GM12878 (cell line): ENCODE measurements at regions not wholly inside any gene's neighbourhood (a gene's known extent, or its start where the extent isn't known, plus 50 kb on each side); places are given as distances from the start of the nearest gene placed in this dataset.

Experiments
- ATAC-seq: fragments of 200-7000 bp; cut with Tn5 transposase; 3 replicates; pipeline ENCODE4 v1.9.1; 2020; ENCODE audit warnings: mild to moderate bottlenecking, moderate library complexity
- BruUV-seq: library from RNA; stranded (reverse); fragments of 400-500 nt; replicated peaks from 2 replicates; lab custom pipeline; 2021; lab: Mats Ljungman, UMichigan
- CTCF ChIA-PET: fragments of 300-600 bp; sonication (Branson Sonifier 250); formaldehyde crosslinking; extraction: SDS; loops from one replicate; lab custom pipeline; 2021; ENCODE audit warnings: inconsistent platforms; lab: Yijun Ruan, JAX
- POLR2A ChIA-PET: fragments of 350-600 bp; formaldehyde crosslinking; extraction: SDS; loops from one replicate; lab custom pipeline; 2021; ENCODE audit warnings: inconsistent platforms; lab: Charles Lee
- RAD21 ChIA-PET: fragments of 300-600 bp; sonication (Branson Sonifier 250); formaldehyde crosslinking; loops from one replicate; lab custom pipeline; 2023; ENCODE audit warnings: antibody characterized with exemption; ENCODE audit not compliant: unreplicated experiment; lab: Charles Lee
- SMC1A ChIA-PET: fragments of 300-600 bp; sonication (Branson Sonifier 250); formaldehyde crosslinking; loops from one replicate; lab custom pipeline; 2023; ENCODE audit not compliant: unreplicated experiment, uncharacterized antibody; lab: Charles Lee
- DNase-seq: peaks from one replicate; pipeline ENCODE4 v3.0.0-alpha.2; 2011; ENCODE audit warnings: low read depth, low spot score
- FAIRE-seq: peaks from 3 replicates; lab custom pipeline; 2011; peaks lifted over from hg19 to GRCh38; lab: Jason Lieb, UNC
- H2AFZ ChIP-seq: 2 replicates; pipeline ENCODE4 v1.6.0; 2011; ENCODE audit warnings: low read depth, low read length, control low read depth; ENCODE audit not compliant: control insufficient read depth
- H3K27ac ChIP-seq: 2 replicates; pipeline ENCODE4 v1.5.1; 2011; ENCODE audit warnings: control low read depth; ENCODE audit not compliant: control insufficient read depth, insufficient read depth
- H3K27me3 ChIP-seq, 2 experiments: replicated peaks in 1 of 2; 2 replicates each; pipeline versions ENCODE4 v1.6.0 to v1.6.1; 2011; ENCODE audit warnings: low read length in 1 of 2; ENCODE audit not compliant: control insufficient read depth in 2 of 2, insufficient read depth in 2 of 2
- H3K36me3 ChIP-seq, 2 experiments: 2 replicates each; pipeline ENCODE4 v1.5.1; 2011; ENCODE audit warnings: low read length in 1 of 2; ENCODE audit not compliant: control insufficient read depth in 2 of 2, insufficient read depth in 2 of 2
- H3K4me1 ChIP-seq: 2 replicates; pipeline ENCODE4 v1.6.1; 2011; ENCODE audit warnings: mild to moderate bottlenecking, low read length, moderate library complexity, mixed read lengths; ENCODE audit not compliant: control insufficient read depth, insufficient read depth
- H3K4me2 ChIP-seq: 2 replicates; pipeline ENCODE4 v1.6.0; 2011; ENCODE audit warnings: control low read depth; ENCODE audit not compliant: control insufficient read depth, insufficient read depth
- H3K4me3 ChIP-seq: fragments of 200-600 bp; sonication (generic); 2 replicates; pipeline ENCODE4 v1.5.1; 2016
- H3K79me2 ChIP-seq: 2 replicates; pipeline ENCODE4 v1.6.0; 2011; ENCODE audit warnings: low read length; ENCODE audit not compliant: control insufficient read depth, insufficient read depth
- H3K9ac ChIP-seq: 2 replicates; pipeline ENCODE4 v1.8.0; 2011; ENCODE audit warnings: low read length, control low read depth, mixed read lengths; ENCODE audit not compliant: control insufficient read depth, insufficient read depth
- H3K9me3 ChIP-seq: replicated peaks from 3 replicates; pipeline ENCODE4 v1.5.1; 2011; ENCODE audit warnings: mild to moderate bottlenecking, low read length; ENCODE audit not compliant: control insufficient read depth, insufficient read depth
- H4K20me1 ChIP-seq: 2 replicates; pipeline ENCODE4 v1.6.0; 2011; ENCODE audit not compliant: control insufficient read depth, insufficient read depth
- BRCA1 ChIP-seq: IDR thresholded peaks from 2 replicates; pipeline ENCODE4 v1.6.1; 2011; ENCODE audit warnings: low read depth, low read length, improper control_type of control experiment
- IKZF2 ChIP-seq, 2 experiments: fragments of 450-650 bp; IDR thresholded peaks; 2 replicates each; pipeline ENCODE4 v1.6.1; 2017; ENCODE audit warnings: mild to moderate bottlenecking in 2 of 2, moderate library complexity in 2 of 2
- PRDM15 ChIP-seq: fragments of 450-650 bp; formaldehyde crosslinking; IDR thresholded peaks from 2 replicates; pipeline ENCODE4 v1.4.0; 2020; ENCODE audit warnings: mild to moderate bottlenecking, moderate library complexity
- SMAD5 ChIP-seq: IDR thresholded peaks from 2 replicates; pipeline ENCODE4 v1.6.1; 2016; ENCODE audit warnings: antibody characterized with exemption, low read depth
- WGBS: methylation state at CpG from one replicate; pipeline ENCODE4 v1.1.6; 2016; ENCODE audit warnings: low lambda C conversion rate; ENCODE audit not compliant: insufficient replicate concordance, insufficient coverage; ENCODE audit errors: missing lambda C conversion rate; 5-methylcytosine and 5-hydroxymethylcytosine counted together
- in situ Hi-C: fragments of 300-500 bp; cut with MboI; formaldehyde crosslinking; loops from 9 replicates; pipeline ENCODE4 v1.14.3; 2018; ENCODE audit warnings: mixed read lengths
- intact Hi-C: fragments of 100-400 bp; cut with micrococcal nuclease; formaldehyde crosslinking; loops from one replicate; pipeline ENCODE4 v1.14.2; 2022; ENCODE audit not compliant: unreplicated experiment

DNA sequence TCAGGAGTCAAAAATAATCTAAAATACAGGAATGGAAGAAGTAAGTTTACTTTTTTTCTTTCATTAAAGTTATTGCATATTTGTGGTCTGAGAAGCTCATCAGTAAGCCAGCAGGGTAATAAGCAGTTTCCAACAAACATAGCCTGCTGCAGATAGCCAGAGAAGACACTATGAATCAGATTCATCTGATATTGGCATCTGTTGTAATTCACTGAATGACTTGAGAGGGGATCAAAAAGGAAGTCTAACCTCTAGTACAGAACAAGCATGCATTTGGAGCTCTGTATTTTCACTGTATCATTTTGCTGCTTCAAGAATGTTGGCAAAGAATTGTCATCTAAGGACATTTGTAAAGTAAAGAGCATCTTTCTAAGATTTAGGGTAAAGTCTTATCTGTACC, 53.8 kb upstream of the UFL1 start:
- H3K27me3 ChIP-seq: no peaks in the 10 kb centered on the region
- H3K9me3 ChIP-seq: no peaks in the 10 kb centered on the region; the same call in 2 of the 3 replicates
- SMC1A ChIA-PET: interaction anchor here (0.6 to 1.0 kb wide), 3 partner anchors 18 to 1067 kb away, joined by 3 to 4 read pairs (median 3); no protein-coding TSS in a partner anchor
- POLR2A ChIA-PET: no interaction called here
- H3K4me1 ChIP-seq: peaks cover 3% of the 10 kb centered on the region
- H3K4me3 ChIP-seq: no peak overlapping the region
- H3K36me3 ChIP-seq: no peaks in the 10 kb centered on the region
- no TSS peak for BruUV-seq
- ATAC-seq (no peak), DNase-seq (no peak), FAIRE-seq (no peak)
- in situ Hi-C loops (no loop called here), intact Hi-C loops (no loop called here)
- TF ChIP-seq SMAD5 (no peak), IKZF2 (IDR thresholded peaks at IDR 0.05) (no peak), BRCA1 (no peak)
- CTCF ChIA-PET: interaction anchor here (0.5 to 1.2 kb wide), 4 partner anchors 75 to 1028 kb away, joined by 3 read pairs; no protein-coding TSS in a partner anchor
- H3K79me2 ChIP-seq: no peaks in the 10 kb centered on the region
- H4K20me1 ChIP-seq: no peaks in the 10 kb centered on the region
- H3K27ac ChIP-seq: no peak overlapping the region
- no peak overlapping the region for H3K4me2 ChIP-seq
- RAD21 ChIA-PET: interaction anchor here (0.9 to 1.0 kb wide), 2 partner anchors 9 to 1091 kb away, joined by 3 to 4 read pairs; no protein-coding TSS in a partner anchor
- H3K9ac ChIP-seq: no peak overlapping the region
- no peak overlapping the region for H2AFZ ChIP-seq

GRCh38 chr6:96468281-96468680, 53.3 kb upstream of the UFL1 start:
- H3K4me1 ChIP-seq: peaks cover 3% of the 10 kb centered on the region
- no peak overlapping the region for H3K4me2 ChIP-seq
- no peaks in the 10 kb centered on the region for H4K20me1 ChIP-seq
- intact Hi-C loops: no loop called here
- CTCF ChIA-PET: interaction anchor here (0.7 to 1.2 kb wide), 3 partner anchors 75 to 524 kb away, joined by 3 read pairs; no protein-coding TSS in a partner anchor
- SMC1A ChIA-PET: interaction anchor here (0.6 kb wide), 1 partner anchor 1067 kb away, joined by 3 read pairs; no protein-coding TSS in a partner anchor
- no peak for TF ChIP-seq IKZF2 (IDR thresholded peaks at IDR 0.05)
- TF ChIP-seq PRDM15 (CRISPR knock-in tag): no peak
- TF ChIP-seq, all 136 proteins: peak for 0
- Histone ChIP-seq H3K9me3 (no peaks in the 10 kb centered on the region; the same call in 2 of the 3 replicates), H2AFZ (no peak overlapping the region), H3K79me2 (no peaks in the 10 kb centered on the region), H3K27ac (no peak overlapping the region), H3K36me3 (no peaks in the 10 kb centered on the region), H3K4me3 (no peak overlapping the region), H3K9ac (no peak overlapping the region), H3K27me3 (no peaks in the 10 kb centered on the region)
- 18% methylated on average over 3 of the region's 3 CpGs for WGBS
- ChIA-PET POLR2A (no interaction called here), RAD21 (interaction anchor here (1.0 kb wide), 1 partner anchor 10 kb away, joined by 4 read pairs; no protein-coding TSS in a partner anchor)
- ATAC-seq: no peak
- in situ Hi-C loops: no loop called here
- no TSS peak for BruUV-seq
- FAIRE-seq: no peak
- no peak for DNase-seq
